ENCODE measurements at regions not wholly inside any gene's neighbourhood (a gene's known extent, or its start where the extent isn't known, plus 50 kb on each side); places are given as distances from the start of the nearest gene placed in this dataset.

- DNase-seq, result no peak
Observed at GRCh38 chr2:157168501-157168900, 89.0 kb upstream of the GALNT5 start.

GRCh38 chr2:157169889-157170288, 87.6 kb upstream of the GALNT5 start:
- no peak for DNase-seq

- DNase-seq, result no peak
Observed at GRCh38 chr2:157170299-157170698, 87.2 kb upstream of the GALNT5 start.

GRCh38 chr2:157172239-157172638, 85.3 kb upstream of the GALNT5 start:
- DNase-seq, result no peak

- no peak for DNase-seq
Observed at GRCh38 chr2:157172866-157173578, 84.5 kb upstream of the GALNT5 start.

- DNase-seq, result no peak
Observed at GRCh38 chr2:157173740-157174184, 83.7 kb upstream of the GALNT5 start.

GRCh38 chr2:157174321-157174720, 83.2 kb upstream of the GALNT5 start:
- DNase-seq, result no peak

- no peak for DNase-seq
Observed at GRCh38 chr2:157176602-157177001, 80.9 kb upstream of the GALNT5 start.

GRCh38 chr2:157178874-157179273, 78.6 kb upstream of the GALNT5 start:
- no peak for DNase-seq

GRCh38 chr2:157179324-157180105, 78.0 kb upstream of the GALNT5 start:
- DNase-seq, result no peak

GRCh38 chr2:157180359-157180758, 77.1 kb upstream of the GALNT5 start:
- no peak for DNase-seq

GRCh38 chr2:157181234-157181633, 76.3 kb upstream of the GALNT5 start:
- DNase-seq, result no peak

- DNase-seq, result no peak
Observed at GRCh38 chr2:157182204-157182709, 75.2 kb upstream of the GALNT5 start.

GRCh38 chr2:157182834-157183396, 74.6 kb upstream of the GALNT5 start:
- DNase-seq, result no peak

- no peak for DNase-seq
Observed at GRCh38 chr2:157184161-157184895, 73.2 kb upstream of the GALNT5 start.

- no peak for DNase-seq
Observed at GRCh38 chr2:157185476-157186227, 71.9 kb upstream of the GALNT5 start.

GRCh38 chr2:157190151-157190550, 67.4 kb upstream of the GALNT5 start:
- no peak for DNase-seq

- no peak for DNase-seq
Observed at GRCh38 chr2:157191186-157191585, 66.3 kb upstream of the GALNT5 start.

- DNase-seq, result no peak
Observed at GRCh38 chr2:157192445-157193423, 64.8 kb upstream of the GALNT5 start.

GRCh38 chr2:157193461-157193860, 64.0 kb upstream of the GALNT5 start:
- no peak for DNase-seq

- DNase-seq, result peak; percentile 47
Observed at GRCh38 chr2:157194097-157194688, 63.3 kb upstream of the GALNT5 start.

Measured in activated CD4-positive, alpha-beta T cell treated with anti-CD3 and anti-CD28 coated beads, Interleukin-2, amount 50 U/mL, for 16 hours (primary cell).